HepG2 (cell line): ENCODE measurements at regions not wholly inside any gene's neighbourhood (a gene's known extent, or its start where the extent isn't known, plus 50 kb on each side); places are given as distances from the start of the nearest gene placed in this dataset.

Experiments
- ATAC-seq: fragments of 200-7000 bp; cut with Tn5 transposase; 3 replicates; pipeline ENCODE4 v1.9.1; 2020; ENCODE audit warnings: mild to moderate bottlenecking, moderate library complexity
- BruUV-seq: library from RNA; stranded (reverse); fragments of 400-500 nt; replicated peaks from 2 replicates; lab custom pipeline; 2021; lab: Mats Ljungman, UMichigan
- CTCF ChIA-PET: fragments of 300-600 bp; formaldehyde crosslinking; extraction: SDS; loops from one replicate; lab custom pipeline; 2021; ENCODE audit warnings: low total read pairs, inconsistent platforms, low intra/inter-chr PET ratio; lab: Yijun Ruan, JAX
- POLR2A ChIA-PET: fragments of 350-600 bp; sonication (Branson Sonifier 250); formaldehyde crosslinking; loops from one replicate; lab custom pipeline; 2020; ENCODE audit warnings: antibody characterized with exemption, inconsistent platforms; lab: Yijun Ruan, JAX
- DNase-seq: peaks from one replicate; pipeline ENCODE4 v3.0.0-alpha.2; 2015; ENCODE audit warnings: low spot score
- FAIRE-seq: peaks from 3 replicates; lab custom pipeline; 2011; peaks lifted over from hg19 to GRCh38; lab: Jason Lieb, UNC
- H2AFZ ChIP-seq: one replicate; pipeline ENCODE4 v1.6.1; 2011; ENCODE audit warnings: low read length, inconsistent platforms
- H3K27ac ChIP-seq: fragments of 300-600 bp; 3 replicates; pipeline ENCODE4 v1.8.0; 2011; ENCODE audit warnings: mixed run types, mild to moderate bottlenecking, mixed read lengths, low read length, inconsistent platforms; ENCODE audit not compliant: insufficient read depth; ENCODE audit errors: extremely low read length
- H3K27me3 ChIP-seq, 2 experiments: fragments of 200-600 bp in 1 of 2; 2 replicates in 1 of 2; 3 replicates in 1 of 2; pipeline versions ENCODE4 v1.6.0 to v1.8.0; 2011; ENCODE audit warnings: low read length in 2 of 2, mild to moderate bottlenecking in 2 of 2, moderate library complexity in 2 of 2, inconsistent platforms in 1 of 2; ENCODE audit not compliant: insufficient read depth in 2 of 2, control insufficient read depth in 1 of 2
- H3K36me3 ChIP-seq, 2 experiments: fragments of 200-600 bp in 1 of 2; replicated peaks in 1 of 2; 2 replicates in 1 of 2; 3 replicates in 1 of 2; pipeline versions ENCODE4 v1.5.1 to v1.8.0; 2011; ENCODE audit warnings: low read length in 2 of 2, inconsistent platforms in 1 of 2; ENCODE audit not compliant: insufficient read depth in 2 of 2, control insufficient read depth in 1 of 2
- H3K4me1 ChIP-seq: 2 replicates; pipeline ENCODE4 v1.5.1; 2012; ENCODE audit warnings: low read length, inconsistent platforms; ENCODE audit not compliant: insufficient read depth
- H3K4me2 ChIP-seq: 2 replicates; pipeline ENCODE4 v1.6.0; 2011; ENCODE audit warnings: low read depth, low read length, inconsistent platforms
- H3K4me3 ChIP-seq, 3 experiments: fragments of 200-600 bp in 1 of 3; sonication (generic), shearing (Covaris generic) in 1 of 3; replicated peaks in 1 of 3; 2 replicates each; pipeline ENCODE4 v1.5.1; 2011 to 2016; ENCODE audit warnings: low read length in 3 of 3, inconsistent platforms in 2 of 3, low read depth in 2 of 3, mild to moderate bottlenecking in 2 of 3, control low read depth in 1 of 3, mixed read lengths in 1 of 3; ENCODE audit not compliant: insufficient read depth in 1 of 3
- H3K79me2 ChIP-seq: one replicate; pipeline ENCODE4 v1.6.1; 2011; ENCODE audit warnings: low read length, inconsistent platforms; ENCODE audit not compliant: insufficient read depth
- H3K9ac ChIP-seq: 2 replicates; pipeline ENCODE4 v1.6.0; 2011; ENCODE audit warnings: mild to moderate bottlenecking, low read depth, low read length, inconsistent platforms; ENCODE audit not compliant: insufficient read depth
- H3K9me3 ChIP-seq: 2 replicates; pipeline ENCODE4 v1.5.1; 2012; ENCODE audit warnings: mild to moderate bottlenecking, low read length
- H4K20me1 ChIP-seq: 2 replicates; pipeline ENCODE4 v1.6.0; 2011; ENCODE audit warnings: inconsistent platforms, mild to moderate bottlenecking, low read length, moderate library complexity; ENCODE audit not compliant: insufficient read depth
- ATM ChIP-seq: fragments of 450-650 bp; IDR thresholded peaks from 2 replicates; pipeline ENCODE4 v1.7.1; 2017; ENCODE audit warnings: mild to moderate bottlenecking, borderline replicate concordance
- CBX1 ChIP-seq: IDR thresholded peaks from one replicate; pipeline ENCODE4 v1.6.1; 2016; ENCODE audit warnings: antibody characterized with exemption, low read depth
- NFKB2 ChIP-seq: sonication (generic); formaldehyde crosslinking; IDR thresholded peaks from 2 replicates; pipeline ENCODE4 v1.4.0; 2020; ENCODE audit warnings: missing genetic modification reagents, borderline replicate concordance
- RARG ChIP-seq: sonication (generic); formaldehyde crosslinking; IDR thresholded peaks from 2 replicates; pipeline ENCODE4 v1.4.0; 2020; ENCODE audit warnings: low read depth, mild to moderate bottlenecking, missing genetic modification reagents
- ZBTB4 ChIP-seq: sonication (generic); formaldehyde crosslinking; IDR thresholded peaks from 2 replicates; pipeline ENCODE4 v1.4.0; 2020; ENCODE audit warnings: missing genetic modification reagents, mild to moderate bottlenecking, borderline replicate concordance
- ZNF318 ChIP-seq: sonication (generic); formaldehyde crosslinking; IDR thresholded peaks from 2 replicates; pipeline ENCODE4 v1.4.0; 2020; ENCODE audit warnings: mild to moderate bottlenecking, missing genetic modification reagents
- ZNF552 ChIP-seq: sonication (generic); formaldehyde crosslinking; IDR thresholded peaks from 2 replicates; pipeline ENCODE4 v1.9.0; 2022; ENCODE audit warnings: missing genetic modification reagents, mild to moderate bottlenecking, borderline replicate concordance
- ZNF773 ChIP-seq: sonication (generic); formaldehyde crosslinking; IDR thresholded peaks from 2 replicates; pipeline ENCODE4 v1.4.0; 2020; ENCODE audit warnings: missing genetic modification reagents, borderline replicate concordance
- ZUFSP ChIP-seq: sonication (generic); formaldehyde crosslinking; IDR thresholded peaks from 2 replicates; pipeline ENCODE4 v1.9.0; 2021; ENCODE audit warnings: missing genetic modification reagents, mild to moderate bottlenecking, borderline replicate concordance
- WGBS: methylation state at CpG from one replicate; pipeline ENCODE4 v1.1.6; 2017; ENCODE audit warnings: low lambda C conversion rate; 5-methylcytosine and 5-hydroxymethylcytosine counted together
- in situ Hi-C: cut with HindIII; loops from 2 replicates; pipeline ENCODE4 v1.10.0; 2017; ENCODE audit warnings: low pct_unique_long_range_greater_than_20kb; ENCODE audit not compliant: extremely low pct_ligation_motif_present
- intact Hi-C: fragments of 100-400 bp; cut with micrococcal nuclease; formaldehyde crosslinking; loops from one replicate; pipeline ENCODE4 v1.10.0; 2022; ENCODE audit not compliant: unreplicated experiment

- Histone ChIP-seq H4K20me1 (no peaks in the 10 kb centered on the region), H3K9ac (no peak overlapping the region), H3K27me3 (no peaks in the 10 kb centered on the region), H3K4me2 (no peak overlapping the region), H3K36me3 (no peaks in the 10 kb centered on the region), H3K4me1 (no peaks in the 10 kb centered on the region), H3K9me3 (peaks cover 26% of the 10 kb centered on the region; the same call in 1 of the 2 replicates), H3K27ac (no peak overlapping the region), H3K4me3 (no peak overlapping the region), H3K79me2 (no peaks in the 10 kb centered on the region), H2AFZ (no peak overlapping the region)
- DNase-seq: no peak
- 4% methylated on average over 3 of the region's 3 CpGs for WGBS
- ATAC-seq: no peak
- TF ChIP-seq ZNF552 (CRISPR knock-in tag): no peak
- no peak for TF ChIP-seq ZNF773 (CRISPR knock-in tag)
- TF ChIP-seq NFKB2 (CRISPR knock-in tag): no peak
- TF ChIP-seq ZNF318 (CRISPR knock-in tag): no peak
- TF ChIP-seq ZUFSP: no peak
- no peak for TF ChIP-seq ATM
- no peak for TF ChIP-seq RARG (CRISPR knock-in tag)
- TF ChIP-seq ZBTB4 (CRISPR knock-in tag): no peak
- no peak for TF ChIP-seq CBX1
- POLR2A ChIA-PET: no interaction called here
- in situ Hi-C loops: no loop called here
- no TSS peak for BruUV-seq
- CTCF ChIA-PET: no interaction called here
- no peak for FAIRE-seq
- intact Hi-C loops: no loop called here
These were observed 69.2 kb downstream of the INHBA start for GRCh38 chr7:41633690-41634089.
